IMR-90 (cell line): ENCODE measurements at regions not wholly inside any gene's neighbourhood (a gene's known extent, or its start where the extent isn't known, plus 50 kb on each side); places are given as distances from the start of the nearest gene placed in this dataset.

ENCODE experiments used
- BHLHE40 ChIP-seq: fragments of 150-350 bp; IDR thresholded peaks from 2 replicates; pipeline ENCODE4 v1.6.1; 2016; ENCODE audit warnings: mild to moderate bottlenecking, low read depth, low read length
- CEBPB ChIP-seq: IDR thresholded peaks from 2 replicates; pipeline ENCODE4 v1.6.1; 2012; ENCODE audit warnings: low read depth, low read length, improper control_type of control experiment
- CTCF ChIP-seq: conservative IDR thresholded peaks from 2 replicates; pipeline ENCODE4 v1.5.1; 2012; ENCODE audit warnings: mild to moderate bottlenecking, low read depth, low read length, improper control_type of control experiment
- MAZ ChIP-seq: IDR thresholded peaks from 2 replicates; pipeline ENCODE4 v1.6.1; 2012; ENCODE audit warnings: low read depth, mild to moderate bottlenecking, low read length, improper control_type of control experiment, moderate library complexity, borderline replicate concordance
- NFE2L2 ChIP-seq: fragments of 150-350 bp; IDR thresholded peaks from 2 replicates; pipeline ENCODE4 v1.6.1; 2016; ENCODE audit warnings: low read depth, mild to moderate bottlenecking, low read length
- POLR2A ChIP-seq: IDR thresholded peaks from 2 replicates; pipeline ENCODE4 v1.6.1; 2012; ENCODE audit warnings: mild to moderate bottlenecking, low read depth, low read length
- RAD21 ChIP-seq: IDR thresholded peaks from 2 replicates; pipeline ENCODE4 v1.6.1; 2012; ENCODE audit warnings: low read length, improper control_type of control experiment
- SMC3 ChIP-seq: fragments of 150-350 bp; IDR thresholded peaks from 2 replicates; pipeline ENCODE4 v1.6.1; 2016; ENCODE audit warnings: low read depth, mild to moderate bottlenecking, antibody characterized with exemption, low read length, moderate library complexity

- TF ChIP-seq POLR2A: no peak
- TF ChIP-seq CTCF: no peak
- no peak for TF ChIP-seq NFE2L2
- TF ChIP-seq MAZ: no peak
- TF ChIP-seq RAD21: no peak
- TF ChIP-seq CEBPB: no peak
- no peak for TF ChIP-seq BHLHE40
- TF ChIP-seq SMC3: no peak
Observed at GRCh38 chr13:70769817-70770216, 661.6 kb upstream of the KLHL1 start.
